Epithelial cell of prostate (primary cell): ENCODE measurements at regions not wholly inside any gene's neighbourhood (a gene's known extent, or its start where the extent isn't known, plus 50 kb on each side); places are given as distances from the start of the nearest gene placed in this dataset.
"Not testable (repeated sequence)": the region's sequence is repeated elsewhere in the genome, so short reads cannot be mapped to it uniquely, and the experiment has no call there.

Experiments
- DNase-seq: peaks from one replicate; pipeline ENCODE4 v3.0.0-alpha.2; 2011; ENCODE audit warnings: low read depth, low spot score
- H3K27ac ChIP-seq: fragments of 450-650 bp; 2 replicates; pipeline ENCODE4 v1.5.1; 2017; ENCODE audit warnings: mild to moderate bottlenecking

GRCh38 chr11:41519696-41520095 lies 60.2 kb upstream of the LRRC4C start:
- no peak for DNase-seq
- no peak overlapping the region for H3K27ac ChIP-seq

- H3K27ac ChIP-seq: peak overlapping the region; percentile 41
- DNase-seq: peak; percentile 44
Observed at GRCh38 chr11:41522391-41522790, 62.9 kb upstream of the LRRC4C start.

GRCh38 chr11:41522899-41523672 lies 63.6 kb upstream of the LRRC4C start:
- no peak for DNase-seq
- peak overlapping the region; percentile 41 for H3K27ac ChIP-seq

- DNase-seq: no peak
- no peak overlapping the region for H3K27ac ChIP-seq
Observed at GRCh38 chr11:41527530-41527929, 68.1 kb upstream of the LRRC4C start.

GRCh38 chr11:41532413-41532812 lies 73.0 kb upstream of the LRRC4C start:
- DNase-seq: no peak
- no peak overlapping the region for H3K27ac ChIP-seq

GRCh38 chr11:41533761-41534160 lies 74.3 kb upstream of the LRRC4C start:
- H3K27ac ChIP-seq: no peak overlapping the region
- DNase-seq: no peak

- DNase-seq: no peak
- no peak overlapping the region for H3K27ac ChIP-seq
Observed at GRCh38 chr11:41534391-41534790, 74.9 kb upstream of the LRRC4C start.

- DNase-seq: no peak
- H3K27ac ChIP-seq: no peak overlapping the region
Observed at GRCh38 chr11:41534861-41535260, 75.4 kb upstream of the LRRC4C start.

GRCh38 chr11:41536021-41536568 lies 76.6 kb upstream of the LRRC4C start:
- H3K27ac ChIP-seq: no peak overlapping the region
- no peak for DNase-seq

- H3K27ac ChIP-seq, DNase-seq: not testable (repeated sequence)
Observed at GRCh38 chr11:41544902-41545301, 85.5 kb upstream of the LRRC4C start.

GRCh38 chr11:41578421-41579051 lies 119.1 kb upstream of the LRRC4C start:
- H3K27ac ChIP-seq: no peak overlapping the region
- DNase-seq: no peak

- peak; percentile 24 for DNase-seq
- H3K27ac ChIP-seq: no peak overlapping the region
Observed at GRCh38 chr11:41579546-41579945, 120.1 kb upstream of the LRRC4C start.

- H3K27ac ChIP-seq: no peak overlapping the region
Observed at GRCh38 chr11:41609511-41609910, 150.1 kb upstream of the LRRC4C start.

GRCh38 chr11:41612415-41612814 lies 153.0 kb upstream of the LRRC4C start:
- no peak for DNase-seq
- no peak overlapping the region for H3K27ac ChIP-seq

More at GRCh38 chr11:41609511-41609910, 150.1 kb upstream of the LRRC4C start:
- DNase-seq: no peak

- H3K27ac ChIP-seq: no peak overlapping the region
- DNase-seq: no peak
Observed at GRCh38 chr11:41613326-41613725, 153.9 kb upstream of the LRRC4C start.

- H3K27ac ChIP-seq: no peak overlapping the region
- no peak for DNase-seq
Observed at GRCh38 chr11:41622707-41623359, 163.4 kb upstream of the LRRC4C start.

GRCh38 chr11:41659985-41660384 lies 200.5 kb upstream of the LRRC4C start:
- DNase-seq: no peak

GRCh38 chr11:41660585-41660984 lies 201.1 kb upstream of the LRRC4C start:
- no peak for DNase-seq
- H3K27ac ChIP-seq: no peak overlapping the region

More at GRCh38 chr11:41659985-41660384, 200.5 kb upstream of the LRRC4C start:
- H3K27ac ChIP-seq: no peak overlapping the region

- DNase-seq: no peak
Observed at GRCh38 chr11:41665441-41666360, 206.2 kb upstream of the LRRC4C start.

More at GRCh38 chr11:41665441-41666360, 206.2 kb upstream of the LRRC4C start:
- no peak overlapping the region for H3K27ac ChIP-seq
